H9 (cell line): ENCODE measurements at regions not wholly inside any gene's neighbourhood (a gene's known extent, or its start where the extent isn't known, plus 50 kb on each side); places are given as distances from the start of the nearest gene placed in this dataset.
"Not testable (repeated sequence)": the region's sequence is repeated elsewhere in the genome, so short reads cannot be mapped to it uniquely, and the experiment has no call there.

ENCODE experiments used
- DNase-seq: peaks from one replicate; pipeline ENCODE4 v3.0.0-alpha.2; 2017
- H2AFZ ChIP-seq: one replicate; pipeline ENCODE4 v1.6.1; 2013; ENCODE audit warnings: mild to moderate bottlenecking, low read length, control low read depth, moderate library complexity
- H2AK5ac ChIP-seq: 2 replicates; pipeline ENCODE4 v1.6.1; 2013; ENCODE audit warnings: low read length, control low read depth, mixed read lengths; ENCODE audit not compliant: insufficient read length
- H2BK120ac ChIP-seq: one replicate; pipeline ENCODE4 v1.6.1; 2013; ENCODE audit warnings: low read depth, mild to moderate bottlenecking, low read length, control low read depth, inconsistent platforms; ENCODE audit not compliant: poor library complexity, severe bottlenecking
- H2BK12ac ChIP-seq: 2 replicates; pipeline ENCODE4 v1.6.1; 2013; ENCODE audit warnings: low read length, control low read depth, mixed read lengths, low read depth; ENCODE audit not compliant: insufficient read length
- H2BK15ac ChIP-seq: 2 replicates; pipeline ENCODE4 v1.6.1; 2013; ENCODE audit warnings: low read depth, low read length, control low read depth
- H2BK20ac ChIP-seq: one replicate; pipeline ENCODE4 v1.6.1; 2013; ENCODE audit warnings: low read depth, mild to moderate bottlenecking, low read length, control low read depth, inconsistent platforms; ENCODE audit not compliant: poor library complexity, severe bottlenecking
- H2BK5ac ChIP-seq: 2 replicates; pipeline ENCODE4 v1.6.1; 2013; ENCODE audit warnings: low read length, control low read depth, mixed read lengths; ENCODE audit not compliant: insufficient read length
- H3K14ac ChIP-seq: 2 replicates; pipeline ENCODE4 v1.6.1; 2013; ENCODE audit warnings: low read length, control low read depth; ENCODE audit not compliant: insufficient read depth
- H3K18ac ChIP-seq: 2 replicates; pipeline ENCODE4 v1.6.1; 2013; ENCODE audit warnings: low read depth, mild to moderate bottlenecking, mixed read lengths, low read length, control low read depth; ENCODE audit not compliant: insufficient read length
- H3K23ac ChIP-seq: 2 replicates; pipeline ENCODE4 v1.6.1; 2013; ENCODE audit warnings: low read length, control low read depth, mixed read lengths, low read depth; ENCODE audit not compliant: insufficient read length
- H3K23me2 ChIP-seq: 2 replicates; pipeline ENCODE4 v1.6.1; 2013; ENCODE audit warnings: low read depth, mild to moderate bottlenecking, mixed read lengths, low read length, control low read depth; ENCODE audit not compliant: insufficient read length, poor library complexity, severe bottlenecking
- H3K27ac ChIP-seq: 2 replicates; pipeline ENCODE4 v1.5.1; 2013; ENCODE audit warnings: low read length, control low read depth, mixed read lengths, low read depth; ENCODE audit not compliant: insufficient read length
- H3K27me3 ChIP-seq: 2 replicates; pipeline ENCODE4 v1.6.1; 2013; ENCODE audit warnings: low read length, control low read depth, inconsistent platforms; ENCODE audit not compliant: insufficient read depth
- H3K4ac ChIP-seq: 2 replicates; pipeline ENCODE4 v1.6.1; 2013; ENCODE audit warnings: low read depth, mild to moderate bottlenecking, control low read depth, inconsistent platforms, low read length, moderate library complexity
- H3K4me1 ChIP-seq: 2 replicates; pipeline ENCODE4 v1.6.1; 2013; ENCODE audit warnings: low read length, control low read depth, inconsistent platforms; ENCODE audit not compliant: insufficient read depth
- H3K4me2 ChIP-seq: 2 replicates; pipeline ENCODE4 v1.6.1; 2013; ENCODE audit warnings: low read length, control low read depth, mixed read lengths; ENCODE audit not compliant: insufficient read length, insufficient read depth
- H3K56ac ChIP-seq: 2 replicates; pipeline ENCODE4 v1.6.1; 2013; ENCODE audit warnings: low read depth, mild to moderate bottlenecking, mixed read lengths, low read length, control low read depth; ENCODE audit not compliant: insufficient read length
- H3K79me1 ChIP-seq: 2 replicates; pipeline ENCODE4 v1.6.1; 2013; ENCODE audit warnings: low read depth, mild to moderate bottlenecking, moderate library complexity, low read length, control low read depth, inconsistent platforms; ENCODE audit not compliant: insufficient read depth, poor library complexity, severe bottlenecking
- H3K79me2 ChIP-seq: 2 replicates; pipeline ENCODE4 v1.6.1; 2013; ENCODE audit warnings: low read length, control low read depth, inconsistent platforms; ENCODE audit not compliant: insufficient read depth
- H3K9ac ChIP-seq: 2 replicates; pipeline ENCODE4 v1.6.1; 2013; ENCODE audit warnings: low read length, control low read depth, mixed read lengths; ENCODE audit not compliant: insufficient read length; ENCODE audit errors: extremely low read depth
- H3K9me3 ChIP-seq: one replicate; pipeline ENCODE4 v1.6.1; 2013; ENCODE audit warnings: low read depth, low read length, inconsistent platforms; ENCODE audit not compliant: control insufficient read depth
- H3T11ph ChIP-seq: one replicate; pipeline ENCODE4 v1.6.1; 2013; ENCODE audit warnings: mild to moderate bottlenecking, low read length, control low read depth, inconsistent platforms
- H4K20me1 ChIP-seq: one replicate; pipeline ENCODE4 v1.6.1; 2013; ENCODE audit not compliant: control insufficient read depth, insufficient read length, insufficient read depth
- H4K5ac ChIP-seq: 2 replicates; pipeline ENCODE4 v1.6.1; 2013; ENCODE audit warnings: low read depth, mild to moderate bottlenecking, mixed read lengths, low read length, control low read depth; ENCODE audit not compliant: insufficient read length
- H4K8ac ChIP-seq: replicated peaks from 2 replicates; pipeline ENCODE4 v1.6.1; 2013; ENCODE audit warnings: low read length, control low read depth, mixed read lengths, low read depth; ENCODE audit not compliant: insufficient read length
- H4K91ac ChIP-seq: 2 replicates; pipeline ENCODE4 v1.6.1; 2013; ENCODE audit warnings: low read depth, mild to moderate bottlenecking, moderate library complexity, mixed read lengths, low read length, control low read depth; ENCODE audit not compliant: insufficient read length
- H3K27ac Mint-ChIP-seq, 3 experiments: 2 replicates in 2 of 3; 3 replicates in 1 of 3; pipeline ENCODE4 v1.8.0; 2020 to 2021; ENCODE audit warnings: mixed read lengths in 3 of 3, mild to moderate bottlenecking in 1 of 3, moderate library complexity in 1 of 3
- H3K27me3 Mint-ChIP-seq: 2 replicates; pipeline ENCODE4 v1.8.0; 2021; ENCODE audit warnings: low read depth, mild to moderate bottlenecking, moderate library complexity, mixed read lengths
- H3K36me3 Mint-ChIP-seq, 3 experiments: 2 replicates in 2 of 3; 3 replicates in 1 of 3; pipeline ENCODE4 v1.8.0; 2020 to 2021; ENCODE audit warnings: low read depth in 3 of 3, mixed read lengths in 3 of 3; ENCODE audit not compliant: insufficient read depth in 1 of 3
- H3K4me1 Mint-ChIP-seq, 2 experiments: 2 replicates each; pipeline ENCODE4 v1.8.0; 2020; ENCODE audit warnings: mixed read lengths in 2 of 2
- H3K4me3 Mint-ChIP-seq, 2 experiments: 2 replicates in 1 of 2; 3 replicates in 1 of 2; pipeline ENCODE4 v1.8.0; 2020 to 2021; ENCODE audit warnings: mild to moderate bottlenecking in 2 of 2, mixed read lengths in 2 of 2, moderate library complexity in 1 of 2
- H3K9me3 Mint-ChIP-seq, 2 experiments: 2 replicates in 1 of 2; 3 replicates in 1 of 2; pipeline ENCODE4 v1.8.0; 2020; ENCODE audit warnings: mild to moderate bottlenecking in 2 of 2, mixed read lengths in 2 of 2, moderate library complexity in 1 of 2
- WGBS: extraction: QIAGEN DNeasy Blood & Tissue Kit; methylation state at CpG from one replicate; pipeline ENCODE4 v1.1.7; 2013; ENCODE audit warnings: missing lambda C conversion rate, low lambda C conversion rate, mixed read lengths; ENCODE audit not compliant: insufficient read length; ENCODE audit errors: extremely low coverage; 5-methylcytosine and 5-hydroxymethylcytosine counted together
- TF ChIP-seq, protein P1 (sequence below): fragments of 200-600 bp; sonication (generic); conservative IDR thresholded peaks from 3 replicates; pipeline ENCODE4 v1.8.0; 2021; ENCODE audit warnings: antibody characterized with exemption, mild to moderate bottlenecking

DNA sequence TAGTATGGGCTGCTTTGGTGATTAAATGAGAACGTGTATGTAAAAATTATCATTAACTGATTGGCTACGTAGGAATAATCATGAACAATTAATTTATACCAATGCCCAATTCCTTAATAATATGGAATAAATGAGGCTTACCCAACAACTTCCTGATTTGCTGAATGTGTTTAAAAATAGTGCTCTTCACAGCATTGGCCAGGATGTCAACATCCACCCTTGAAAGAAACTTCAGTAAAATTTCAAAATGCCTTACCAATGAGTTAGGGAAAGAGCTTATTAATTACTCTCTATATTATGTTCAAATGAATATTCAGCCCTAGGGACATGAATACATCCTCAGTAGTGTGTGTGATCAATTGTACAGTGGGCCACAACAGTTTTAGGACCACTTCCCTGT is 401.4 kb downstream of the PSAT1 start:
- no peaks in the 10 kb centered on the region for H3K36me3 Mint-ChIP-seq
- no peak overlapping the region for H3K9ac ChIP-seq
- WGBS = no CpG with 5 or more reads among the region's 2 CpGs
- no peaks in the 10 kb centered on the region for H3K79me1 ChIP-seq
- no peak overlapping the region for H3K4ac ChIP-seq
- H3K27me3 ChIP-seq = no peaks in the 10 kb centered on the region
- H3K23ac ChIP-seq = no peak overlapping the region
- H2BK20ac ChIP-seq = no peak overlapping the region
- no peaks in the 10 kb centered on the region for H3K23me2 ChIP-seq
- no peaks in the 10 kb centered on the region for H3K4me1 ChIP-seq
- no peak overlapping the region for H4K8ac ChIP-seq
- no peak overlapping the region for H4K5ac ChIP-seq
- no peak overlapping the region for H3K14ac ChIP-seq
- H3T11ph ChIP-seq = no peak overlapping the region
- no peaks in the 10 kb centered on the region for H3K9me3 ChIP-seq
- no peaks in the 10 kb centered on the region; a peak in 1 of 5 replicates for H3K9me3 Mint-ChIP-seq
- no peak overlapping the region for H4K91ac ChIP-seq
- no peak overlapping the region for H3K4me2 ChIP-seq
- H3K4me3 Mint-ChIP-seq = no peak overlapping the region
- no peak overlapping the region for H2AFZ ChIP-seq
- no peak overlapping the region for H2AK5ac ChIP-seq
- no peaks in the 10 kb centered on the region for H3K79me2 ChIP-seq
- DNase-seq = no peak
- no peak overlapping the region for H3K56ac ChIP-seq
- H2BK15ac ChIP-seq = no peak overlapping the region
- H2BK12ac ChIP-seq = no peak overlapping the region
- no peak overlapping the region for H3K27ac Mint-ChIP-seq
- H2BK5ac ChIP-seq = no peak overlapping the region
- peaks cover 0 to 6% of the 10 kb centered on the region in 2 experiments; a peak in 2 of 4 replicates for H3K4me1 Mint-ChIP-seq
- H4K20me1 ChIP-seq = no peaks in the 10 kb centered on the region
- no peak overlapping the region for H2BK120ac ChIP-seq
- TF ChIP-seq, protein P1, sequence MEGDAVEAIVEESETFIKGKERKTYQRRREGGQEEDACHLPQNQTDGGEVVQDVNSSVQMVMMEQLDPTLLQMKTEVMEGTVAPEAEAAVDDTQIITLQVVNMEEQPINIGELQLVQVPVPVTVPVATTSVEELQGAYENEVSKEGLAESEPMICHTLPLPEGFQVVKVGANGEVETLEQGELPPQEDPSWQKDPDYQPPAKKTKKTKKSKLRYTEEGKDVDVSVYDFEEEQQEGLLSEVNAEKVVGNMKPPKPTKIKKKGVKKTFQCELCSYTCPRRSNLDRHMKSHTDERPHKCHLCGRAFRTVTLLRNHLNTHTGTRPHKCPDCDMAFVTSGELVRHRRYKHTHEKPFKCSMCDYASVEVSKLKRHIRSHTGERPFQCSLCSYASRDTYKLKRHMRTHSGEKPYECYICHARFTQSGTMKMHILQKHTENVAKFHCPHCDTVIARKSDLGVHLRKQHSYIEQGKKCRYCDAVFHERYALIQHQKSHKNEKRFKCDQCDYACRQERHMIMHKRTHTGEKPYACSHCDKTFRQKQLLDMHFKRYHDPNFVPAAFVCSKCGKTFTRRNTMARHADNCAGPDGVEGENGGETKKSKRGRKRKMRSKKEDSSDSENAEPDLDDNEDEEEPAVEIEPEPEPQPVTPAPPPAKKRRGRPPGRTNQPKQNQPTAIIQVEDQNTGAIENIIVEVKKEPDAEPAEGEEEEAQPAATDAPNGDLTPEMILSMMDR = no peak
- H3K18ac ChIP-seq = no peak overlapping the region
- H3K27me3 Mint-ChIP-seq = no peaks in the 10 kb centered on the region
- no peak overlapping the region for H3K27ac ChIP-seq

DNA sequence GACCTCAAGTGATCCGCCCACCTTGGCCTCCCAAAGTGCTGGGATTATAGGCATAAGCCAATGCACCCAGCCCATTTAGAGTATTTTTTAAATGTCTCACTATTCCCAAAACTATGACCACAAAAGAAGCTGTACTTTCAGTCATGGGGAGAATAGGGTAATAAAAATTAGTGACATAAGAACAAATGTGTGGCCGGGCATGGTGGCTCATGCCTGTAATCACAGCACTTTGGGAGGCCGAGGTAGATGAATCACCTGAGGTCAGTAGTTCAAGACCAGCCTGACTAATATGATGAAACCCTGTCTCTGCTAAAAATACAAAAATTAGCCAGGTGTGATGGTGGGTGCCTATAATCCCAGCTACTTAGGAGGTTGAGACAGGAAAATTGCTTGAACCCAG is 402.3 kb downstream of the PSAT1 start:
- H4K5ac ChIP-seq, H3K4me3 Mint-ChIP-seq, H2AK5ac ChIP-seq, H2BK20ac ChIP-seq, H3K9me3 ChIP-seq, H3K36me3 Mint-ChIP-seq, H3K4me1 Mint-ChIP-seq, H3K18ac ChIP-seq, H3K9ac ChIP-seq, H3T11ph ChIP-seq, H2BK15ac ChIP-seq, H4K8ac ChIP-seq, H4K91ac ChIP-seq, H3K4ac ChIP-seq, H2BK12ac ChIP-seq, H2BK120ac ChIP-seq, H2AFZ ChIP-seq, H3K79me2 ChIP-seq, H3K4me1 ChIP-seq, H3K56ac ChIP-seq, H3K23me2 ChIP-seq, H3K14ac ChIP-seq, DNase-seq, H4K20me1 ChIP-seq, H3K79me1 ChIP-seq, H3K23ac ChIP-seq, H3K27me3 Mint-ChIP-seq, H3K9me3 Mint-ChIP-seq, H3K4me2 ChIP-seq, H3K27ac ChIP-seq, H2BK5ac ChIP-seq, H3K27me3 ChIP-seq: not testable (repeated sequence)
- H3K27ac Mint-ChIP-seq = peak overlapping the region in 1 of 3 experiments; percentile 42; a peak in 1 of 7 replicates
- no CpG with 5 or more reads among the region's 3 CpGs for WGBS
